Loucy (cell line): ENCODE measurements at regions not wholly inside any gene's neighbourhood (a gene's known extent, or its start where the extent isn't known, plus 50 kb on each side); places are given as distances from the start of the nearest gene placed in this dataset.

Experiments used
- H2AFZ ChIP-seq: fragments of 200-600 bp; sonication (generic); 2 replicates; pipeline ENCODE4 v1.6.0; 2016; ENCODE audit warnings: antibody characterized with exemption, mild to moderate bottlenecking, low read length, moderate library complexity
- H3F3A ChIP-seq: fragments of 200-600 bp; 2 replicates; pipeline ENCODE4 v1.6.0; 2016; ENCODE audit warnings: antibody characterized with exemption, low read depth, mild to moderate bottlenecking
- H3K27me3 ChIP-seq: fragments of 200-600 bp; sonication (generic); 2 replicates; pipeline ENCODE4 v1.6.1; 2014; ENCODE audit warnings: low read length, mild to moderate bottlenecking; ENCODE audit not compliant: insufficient read depth, poor library complexity, severe bottlenecking
- H3K36me3 ChIP-seq: fragments of 200-600 bp; sonication (generic); 2 replicates; pipeline ENCODE4 v1.6.1; 2016; ENCODE audit warnings: low read length; ENCODE audit not compliant: insufficient read depth
- H3K4me1 ChIP-seq: fragments of 200-600 bp; sonication (generic); 2 replicates; pipeline ENCODE4 v1.5.1; 2014; ENCODE audit warnings: low read length, mild to moderate bottlenecking; ENCODE audit not compliant: insufficient read depth, poor library complexity, severe bottlenecking
- H3K4me2 ChIP-seq: fragments of 200-600 bp; sonication (generic); 2 replicates; pipeline ENCODE4 v1.6.0; 2014; ENCODE audit warnings: antibody characterized with exemption, low read length, low read depth, mild to moderate bottlenecking; ENCODE audit not compliant: poor library complexity, severe bottlenecking
- H3K4me3 ChIP-seq: fragments of 200-600 bp; sonication (generic); 2 replicates; pipeline ENCODE4 v1.5.1; 2014; ENCODE audit warnings: low read length, mild to moderate bottlenecking, mixed read lengths; ENCODE audit not compliant: poor library complexity, severe bottlenecking
- H3K79me2 ChIP-seq: fragments of 200-600 bp; sonication (generic); 2 replicates; pipeline ENCODE4 v1.6.1; 2014; ENCODE audit warnings: low read length; ENCODE audit not compliant: insufficient read depth
- H3K9ac ChIP-seq: fragments of 200-600 bp; sonication (generic); 2 replicates; pipeline ENCODE4 v1.6.0; 2014; ENCODE audit warnings: mild to moderate bottlenecking, low read depth, low read length, moderate library complexity; ENCODE audit not compliant: poor library complexity, severe bottlenecking
- H3K9me2 ChIP-seq: fragments of 200-600 bp; sonication (generic); replicated peaks from 2 replicates; pipeline ENCODE4 v1.6.1; 2016; ENCODE audit warnings: low read depth, low read length, mixed read lengths
- H3K9me3 ChIP-seq: fragments of 200-600 bp; sonication (generic); 2 replicates; pipeline ENCODE4 v1.6.1; 2014; ENCODE audit warnings: mild to moderate bottlenecking, antibody characterized with exemption, low read length, low read depth; ENCODE audit not compliant: insufficient read depth
- H4K20me1 ChIP-seq: fragments of 200-600 bp; sonication (generic); 2 replicates; pipeline ENCODE4 v1.6.0; 2014; ENCODE audit warnings: antibody characterized with exemption, low read length, mild to moderate bottlenecking; ENCODE audit not compliant: insufficient read depth, poor library complexity, severe bottlenecking
- CTCF ChIP-seq: fragments of 200-600 bp; sonication (generic); conservative IDR thresholded peaks from 2 replicates; pipeline ENCODE4 v1.5.1; 2014; ENCODE audit warnings: mild to moderate bottlenecking, antibody characterized with exemption, low read length
- EZH2phosphoT487 ChIP-seq: fragments of 200-600 bp; IDR thresholded peaks from 2 replicates; pipeline ENCODE4 v1.6.1; 2018; ENCODE audit warnings: antibody characterized with exemption, mild to moderate bottlenecking, moderate library complexity, borderline replicate concordance

GRCh38 chr10:44787480-44788075 lies 123.6 kb upstream of the TMEM72 start:
- H3K36me3 ChIP-seq: no peaks in the 10 kb centered on the region
- no peak overlapping the region for H2AFZ ChIP-seq
- no peaks in the 10 kb centered on the region for H3K4me1 ChIP-seq
- H3K4me2 ChIP-seq: no peak overlapping the region
- no peaks in the 10 kb centered on the region for H3K9me2 ChIP-seq
- H3K79me2 ChIP-seq: no peaks in the 10 kb centered on the region
- no peaks in the 10 kb centered on the region for H3K27me3 ChIP-seq
- H3K4me3 ChIP-seq: no peak overlapping the region
- TF ChIP-seq CTCF (no peak), EZH2phosphoT487 (no peak)
- H4K20me1 ChIP-seq: no peaks in the 10 kb centered on the region
- H3K9me3 ChIP-seq: no peaks in the 10 kb centered on the region
- H3F3A ChIP-seq: no peaks in the 10 kb centered on the region
- H3K9ac ChIP-seq: no peak overlapping the region

- Histone ChIP-seq H3K9ac (no peak overlapping the region), H3K36me3 (no peaks in the 10 kb centered on the region), H3F3A (no peaks in the 10 kb centered on the region), H2AFZ (no peak overlapping the region), H3K4me1 (no peaks in the 10 kb centered on the region), H3K27me3 (no peaks in the 10 kb centered on the region), H3K79me2 (no peaks in the 10 kb centered on the region), H3K9me2 (no peaks in the 10 kb centered on the region), H3K4me2 (no peak overlapping the region), H4K20me1 (no peaks in the 10 kb centered on the region), H3K4me3 (no peak overlapping the region), H3K9me3 (no peaks in the 10 kb centered on the region)
- no peak for TF ChIP-seq CTCF
- TF ChIP-seq EZH2phosphoT487: no peak
These were observed 122.7 kb upstream of the TMEM72 start for GRCh38 chr10:44788147-44789129.

- TF ChIP-seq CTCF: no peak
- no peak for TF ChIP-seq EZH2phosphoT487
- Histone ChIP-seq H3K27me3 (no peaks in the 10 kb centered on the region), H3K36me3 (no peaks in the 10 kb centered on the region), H2AFZ (no peak overlapping the region), H3F3A (no peaks in the 10 kb centered on the region), H3K9me3 (no peaks in the 10 kb centered on the region), H3K4me1 (no peaks in the 10 kb centered on the region), H3K9ac (no peak overlapping the region), H3K4me3 (no peak overlapping the region), H3K9me2 (no peaks in the 10 kb centered on the region), H4K20me1 (no peaks in the 10 kb centered on the region), H3K79me2 (no peaks in the 10 kb centered on the region), H3K4me2 (no peak overlapping the region)
These were observed 118.9 kb upstream of the TMEM72 start for GRCh38 chr10:44792119-44792775.
